ENCODE measurements at regions not wholly inside any gene's neighbourhood (a gene's known extent, or its start where the extent isn't known, plus 50 kb on each side); places are given as distances from the start of the nearest gene placed in this dataset.

DNA sequence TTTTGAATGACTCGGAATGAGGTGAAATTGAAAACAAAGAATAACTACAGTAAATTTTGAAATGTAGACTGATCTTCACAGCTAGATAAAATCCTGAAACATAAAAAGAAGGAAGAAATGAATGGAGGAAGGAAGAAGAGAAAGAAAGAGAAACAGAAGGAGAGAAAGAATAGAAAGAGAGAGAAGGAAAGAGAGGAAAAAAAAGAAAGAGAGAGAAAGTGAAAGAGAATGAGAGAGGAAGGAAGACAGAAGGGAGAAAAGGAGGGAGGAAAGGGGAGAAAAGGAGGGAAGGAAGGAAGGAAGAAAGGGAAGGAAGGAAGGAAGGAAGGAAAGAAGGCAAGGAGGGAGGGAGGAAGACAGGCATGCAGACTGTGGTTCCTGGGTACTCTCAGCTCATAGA is 982.6 kb downstream of the BCL11A start:
- TF ChIP-seq, protein P1, sequence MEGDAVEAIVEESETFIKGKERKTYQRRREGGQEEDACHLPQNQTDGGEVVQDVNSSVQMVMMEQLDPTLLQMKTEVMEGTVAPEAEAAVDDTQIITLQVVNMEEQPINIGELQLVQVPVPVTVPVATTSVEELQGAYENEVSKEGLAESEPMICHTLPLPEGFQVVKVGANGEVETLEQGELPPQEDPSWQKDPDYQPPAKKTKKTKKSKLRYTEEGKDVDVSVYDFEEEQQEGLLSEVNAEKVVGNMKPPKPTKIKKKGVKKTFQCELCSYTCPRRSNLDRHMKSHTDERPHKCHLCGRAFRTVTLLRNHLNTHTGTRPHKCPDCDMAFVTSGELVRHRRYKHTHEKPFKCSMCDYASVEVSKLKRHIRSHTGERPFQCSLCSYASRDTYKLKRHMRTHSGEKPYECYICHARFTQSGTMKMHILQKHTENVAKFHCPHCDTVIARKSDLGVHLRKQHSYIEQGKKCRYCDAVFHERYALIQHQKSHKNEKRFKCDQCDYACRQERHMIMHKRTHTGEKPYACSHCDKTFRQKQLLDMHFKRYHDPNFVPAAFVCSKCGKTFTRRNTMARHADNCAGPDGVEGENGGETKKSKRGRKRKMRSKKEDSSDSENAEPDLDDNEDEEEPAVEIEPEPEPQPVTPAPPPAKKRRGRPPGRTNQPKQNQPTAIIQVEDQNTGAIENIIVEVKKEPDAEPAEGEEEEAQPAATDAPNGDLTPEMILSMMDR (IDR thresholded peaks at IDR 0.05; ENCODE audit: insufficient read depth, low read length, poor library complexity, severe bottlenecking): no peak
- no peak for TF ChIP-seq EZH2phosphoT487 (conservative IDR thresholded peaks at IDR 0.05; ENCODE audit: low read length)
